OCI-LY1 (cell line): ENCODE measurements at regions not wholly inside any gene's neighbourhood (a gene's known extent, or its start where the extent isn't known, plus 50 kb on each side); places are given as distances from the start of the nearest gene placed in this dataset.

Experiments used
- H2AFZ ChIP-seq: fragments of 200-600 bp; sonication (generic), shearing (Covaris generic); 2 replicates; pipeline ENCODE4 v1.6.0; 2014; ENCODE audit warnings: antibody characterized with exemption, mild to moderate bottlenecking, low read length
- H3F3A ChIP-seq: fragments of 200-600 bp; sonication (generic), shearing (Covaris generic); 2 replicates; pipeline ENCODE4 v1.6.0; 2014; ENCODE audit warnings: mild to moderate bottlenecking, antibody characterized with exemption, low read length, moderate library complexity; ENCODE audit not compliant: insufficient read depth
- H3K27ac ChIP-seq: fragments of 200-600 bp; sonication (generic); 2 replicates; pipeline ENCODE4 v1.5.1; 2014; ENCODE audit warnings: low read length, mixed run types, mild to moderate bottlenecking, low read depth; ENCODE audit not compliant: poor library complexity, severe bottlenecking
- H3K27me3 ChIP-seq: fragments of 200-600 bp; sonication (generic); 2 replicates; pipeline ENCODE4 v1.6.0; 2014; ENCODE audit warnings: antibody characterized with exemption, mild to moderate bottlenecking, low read length, moderate library complexity; ENCODE audit not compliant: insufficient read depth
- H3K36me3 ChIP-seq: fragments of 200-600 bp; sonication (generic); 2 replicates; pipeline ENCODE4 v1.6.1; 2014; ENCODE audit warnings: mild to moderate bottlenecking, antibody characterized with exemption, low read length, moderate library complexity, mixed read lengths; ENCODE audit not compliant: insufficient read depth
- H3K4me1 ChIP-seq: fragments of 200-600 bp; sonication (generic); 2 replicates; pipeline ENCODE4 v1.5.1; 2014; ENCODE audit warnings: mild to moderate bottlenecking, low read length, moderate library complexity; ENCODE audit not compliant: insufficient read depth, severe bottlenecking
- H3K4me2 ChIP-seq: fragments of 200-600 bp; sonication (generic), shearing (Covaris generic); 2 replicates; pipeline ENCODE4 v1.6.1; 2014; ENCODE audit warnings: low read length
- H3K4me3 ChIP-seq: fragments of 200-600 bp; sonication (generic); 2 replicates; pipeline ENCODE4 v1.5.1; 2014; ENCODE audit warnings: low read length, low read depth, mild to moderate bottlenecking, mixed read lengths; ENCODE audit not compliant: poor library complexity, severe bottlenecking
- H3K79me2 ChIP-seq: fragments of 200-600 bp; shearing (Covaris generic); 2 replicates; pipeline ENCODE4 v1.6.1; 2016; ENCODE audit warnings: mixed run types, low read length, mixed read lengths; ENCODE audit not compliant: insufficient read depth
- H3K9ac ChIP-seq: fragments of 200-600 bp; sonication (generic), shearing (Covaris generic); 2 replicates; pipeline ENCODE4 v1.6.1; 2014; ENCODE audit warnings: mild to moderate bottlenecking, low read length, mixed read lengths
- H3K9me2 ChIP-seq: fragments of 200-600 bp; sonication (generic), shearing (Covaris generic); 2 replicates; pipeline ENCODE4 v1.6.1; 2014; ENCODE audit warnings: low read depth, mild to moderate bottlenecking, low read length, mixed read lengths
- H3K9me3 ChIP-seq: fragments of 200-600 bp; shearing (Covaris generic); 2 replicates; pipeline ENCODE4 v1.6.1; 2014; ENCODE audit warnings: low read length, mixed read lengths
- H4K20me1 ChIP-seq: fragments of 200-600 bp; sonication (generic), shearing (Covaris generic); 2 replicates; pipeline ENCODE4 v1.6.0; 2016; ENCODE audit warnings: mild to moderate bottlenecking, low read length; ENCODE audit not compliant: insufficient read depth
- EZH2 ChIP-seq: fragments of 200-600 bp; sonication (generic), shearing (Covaris generic); IDR thresholded peaks from 2 replicates; pipeline ENCODE4 v1.8.0; 2017; ENCODE audit warnings: borderline replicate concordance, mixed run types, mild to moderate bottlenecking, antibody characterized with exemption, low read length, moderate library complexity, mixed read lengths
- TF ChIP-seq, protein P1 (sequence below): fragments of 200-600 bp; sonication (generic), shearing (Covaris generic); IDR thresholded peaks from 2 replicates; pipeline ENCODE4 v1.5.1; 2017; ENCODE audit warnings: mild to moderate bottlenecking, antibody characterized with exemption, low read length, moderate library complexity, mixed read lengths

DNA sequence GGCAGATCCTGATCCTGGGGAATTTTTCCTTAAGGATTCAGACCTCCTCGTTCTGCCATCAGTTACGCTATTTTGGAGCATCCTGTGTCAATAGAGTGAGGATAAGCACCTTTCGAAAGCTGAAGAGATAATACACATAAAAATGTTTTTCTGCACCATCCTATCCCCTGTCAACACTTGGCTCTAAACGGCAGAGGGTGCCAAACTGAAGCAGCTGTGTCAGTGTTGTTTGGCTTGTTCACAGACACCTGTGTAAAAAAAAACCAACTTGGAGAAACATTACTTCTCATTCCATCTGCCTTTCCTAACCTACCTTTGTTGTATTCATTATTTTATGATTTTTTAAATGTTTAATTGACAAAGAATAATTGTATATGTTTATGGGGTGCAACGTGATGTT, 417.0 kb upstream of the DDI1 start:
- TF ChIP-seq, protein P1, sequence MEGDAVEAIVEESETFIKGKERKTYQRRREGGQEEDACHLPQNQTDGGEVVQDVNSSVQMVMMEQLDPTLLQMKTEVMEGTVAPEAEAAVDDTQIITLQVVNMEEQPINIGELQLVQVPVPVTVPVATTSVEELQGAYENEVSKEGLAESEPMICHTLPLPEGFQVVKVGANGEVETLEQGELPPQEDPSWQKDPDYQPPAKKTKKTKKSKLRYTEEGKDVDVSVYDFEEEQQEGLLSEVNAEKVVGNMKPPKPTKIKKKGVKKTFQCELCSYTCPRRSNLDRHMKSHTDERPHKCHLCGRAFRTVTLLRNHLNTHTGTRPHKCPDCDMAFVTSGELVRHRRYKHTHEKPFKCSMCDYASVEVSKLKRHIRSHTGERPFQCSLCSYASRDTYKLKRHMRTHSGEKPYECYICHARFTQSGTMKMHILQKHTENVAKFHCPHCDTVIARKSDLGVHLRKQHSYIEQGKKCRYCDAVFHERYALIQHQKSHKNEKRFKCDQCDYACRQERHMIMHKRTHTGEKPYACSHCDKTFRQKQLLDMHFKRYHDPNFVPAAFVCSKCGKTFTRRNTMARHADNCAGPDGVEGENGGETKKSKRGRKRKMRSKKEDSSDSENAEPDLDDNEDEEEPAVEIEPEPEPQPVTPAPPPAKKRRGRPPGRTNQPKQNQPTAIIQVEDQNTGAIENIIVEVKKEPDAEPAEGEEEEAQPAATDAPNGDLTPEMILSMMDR, result peak; percentile 28; the same call in 1 of the 2 replicates
- TF ChIP-seq EZH2, result no peak
- Histone ChIP-seq H3K4me2 (no peak overlapping the region), H3K9me3 (no peaks in the 10 kb centered on the region)

DNA sequence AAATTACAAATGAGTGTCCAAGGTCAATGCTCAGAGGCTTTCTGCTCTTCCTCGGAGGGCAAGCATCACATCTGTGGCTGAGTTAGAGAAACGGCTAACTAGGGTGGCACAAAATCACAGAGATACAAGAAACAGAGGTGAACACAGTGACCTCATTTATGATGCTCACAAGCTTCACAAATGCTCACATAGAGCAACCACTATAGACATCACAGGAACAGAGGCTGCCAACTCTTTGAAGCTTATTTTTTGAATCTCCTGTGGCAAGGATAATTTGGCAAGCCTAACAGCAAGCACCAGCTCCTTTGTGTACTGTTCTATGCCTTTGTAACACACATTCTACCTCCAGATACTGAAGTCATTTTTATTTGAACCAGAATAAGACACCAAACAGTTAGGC, 416.5 kb upstream of the DDI1 start:
- H3K79me2 ChIP-seq, result no peaks in the 10 kb centered on the region
- no peak overlapping the region for H3K9ac ChIP-seq
- H3K27ac ChIP-seq, result no peak overlapping the region
- no peaks in the 10 kb centered on the region for H4K20me1 ChIP-seq
- TF ChIP-seq EZH2, result no peak
- TF ChIP-seq, protein P1, result no peak
- no peaks in the 10 kb centered on the region for H3K27me3 ChIP-seq
- H3F3A ChIP-seq, result no peaks in the 10 kb centered on the region
- H3K4me3 ChIP-seq, result no peak overlapping the region
- no peaks in the 10 kb centered on the region for H3K36me3 ChIP-seq
- H2AFZ ChIP-seq, result no peak overlapping the region
- no peaks in the 10 kb centered on the region for H3K4me1 ChIP-seq
- H3K9me2 ChIP-seq, result no peaks in the 10 kb centered on the region
- no peaks in the 10 kb centered on the region for H3K9me3 ChIP-seq
- H3K4me2 ChIP-seq, result no peak overlapping the region

More for the DNA sequence above, 417.0 kb upstream of the DDI1 start:
- H3F3A ChIP-seq, result no peaks in the 10 kb centered on the region
- no peaks in the 10 kb centered on the region for H3K79me2 ChIP-seq
- no peak overlapping the region for H3K9ac ChIP-seq
- no peaks in the 10 kb centered on the region for H3K36me3 ChIP-seq
- H3K27ac ChIP-seq, result no peak overlapping the region
- no peak overlapping the region for H3K4me3 ChIP-seq
- no peaks in the 10 kb centered on the region for H4K20me1 ChIP-seq
- H2AFZ ChIP-seq, result no peak overlapping the region
- H3K27me3 ChIP-seq, result no peaks in the 10 kb centered on the region
- H3K9me2 ChIP-seq, result no peaks in the 10 kb centered on the region
- no peaks in the 10 kb centered on the region for H3K4me1 ChIP-seq

DNA sequence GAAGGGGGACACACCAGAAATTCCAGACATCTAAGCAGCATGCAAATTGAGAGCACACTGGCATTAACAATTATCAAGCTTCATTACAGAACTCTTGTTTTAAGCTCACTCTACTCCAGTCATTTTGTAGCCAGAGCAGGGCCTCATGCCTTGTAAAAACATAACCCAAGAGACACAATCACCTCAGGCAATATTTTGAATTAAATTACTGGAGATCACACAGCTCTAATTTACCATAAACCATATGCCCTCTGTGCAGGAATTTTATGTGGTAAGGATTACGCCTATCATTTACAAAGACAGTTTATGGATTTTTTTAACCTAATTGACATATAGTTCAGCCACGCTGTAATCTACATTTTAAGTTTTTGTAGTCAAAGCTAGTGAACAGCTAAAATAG, 414.1 kb upstream of the DDI1 start:
- no peak overlapping the region for H2AFZ ChIP-seq

More for the DNA sequence above, 414.1 kb upstream of the DDI1 start:
- no peaks in the 10 kb centered on the region for H3K9me3 ChIP-seq
- no peaks in the 10 kb centered on the region for H3K27me3 ChIP-seq
- no peak overlapping the region for H3K4me2 ChIP-seq
- no peaks in the 10 kb centered on the region for H3K79me2 ChIP-seq
- no peaks in the 10 kb centered on the region for H3K36me3 ChIP-seq
- no peaks in the 10 kb centered on the region for H3F3A ChIP-seq
- H3K27ac ChIP-seq, result no peak overlapping the region
- TF ChIP-seq, protein P1, result no peak
- no peak for TF ChIP-seq EZH2
- no peaks in the 10 kb centered on the region for H4K20me1 ChIP-seq
- H3K4me1 ChIP-seq, result no peaks in the 10 kb centered on the region
- no peak overlapping the region for H3K9ac ChIP-seq
- no peak overlapping the region for H3K4me3 ChIP-seq
- no peaks in the 10 kb centered on the region for H3K9me2 ChIP-seq
